Kidney (tissue), 13 donors: ENCODE measurements at regions not wholly inside any gene's neighbourhood (a gene's known extent, or its start where the extent isn't known, plus 50 kb on each side); places are given as distances from the start of the nearest gene placed in this dataset.

Source experiments
- DNase-seq, 5 donors: peaks; one replicate each; pipeline ENCODE4 v3.0.0-alpha.2; 2013 to 2020
- FAIRE-seq: peaks from 2 replicates; lab custom pipeline; 2012; peaks lifted over from hg19 to GRCh38; lab: Jason Lieb, UNC
- H3K27ac ChIP-seq, 2 donors: one replicate each; pipeline ENCODE4 v1.7.0; 2013; ENCODE audit warnings: low read depth in 2 of 2, low read length in 2 of 2, inconsistent platforms in 1 of 2
- H3K27me3 ChIP-seq: one replicate; pipeline ENCODE4 v1.7.1; 2013; ENCODE audit warnings: low read length, inconsistent platforms; ENCODE audit not compliant: control insufficient read depth, insufficient read depth
- H3K36me3 ChIP-seq, 3 donors: one replicate each; pipeline versions ENCODE4 v1.7.0 to v1.7.1; 2013; ENCODE audit warnings: low read length in 3 of 3, control low read depth in 1 of 3, inconsistent platforms in 1 of 3; ENCODE audit not compliant: insufficient read depth in 3 of 3, control insufficient read depth in 2 of 3
- H3K4me1 ChIP-seq, 3 donors: one replicate each; pipeline versions ENCODE4 v1.7.0 to v1.7.1; 2013; ENCODE audit warnings: low read length in 3 of 3, inconsistent platforms in 1 of 3, low read depth in 1 of 3; ENCODE audit not compliant: control insufficient read depth in 2 of 3, insufficient read depth in 2 of 3
- H3K4me3 ChIP-seq, 3 donors: one replicate each; pipeline versions ENCODE4 v1.7.0 to v1.8.1; 2013; ENCODE audit warnings: low read length in 3 of 3, control low read depth in 1 of 3, inconsistent platforms in 1 of 3
- H3K9ac ChIP-seq, 3 donors: one replicate each; pipeline versions ENCODE4 v1.7.0 to v1.7.1; 2013; ENCODE audit warnings: low read length in 3 of 3, control low read depth in 1 of 3, inconsistent platforms in 1 of 3
- H3K9me3 ChIP-seq, 3 donors: one replicate each; pipeline versions ENCODE4 v1.7.0 to v1.7.1; 2013; ENCODE audit warnings: low read length in 3 of 3, control low read depth in 1 of 3, inconsistent platforms in 1 of 3; ENCODE audit not compliant: control insufficient read depth in 2 of 3, insufficient read depth in 1 of 3
- CTCF ChIP-seq: IDR thresholded peaks from 3 replicates; pipeline ENCODE4 v1.5.1; 2012; ENCODE audit warnings: mild to moderate bottlenecking, moderate library complexity, borderline replicate concordance; ENCODE audit not compliant: insufficient read depth; ENCODE audit errors: extremely low read depth
- intact Hi-C: fragments of 100-400 bp; cut with DNase I; formaldehyde crosslinking; loops from one replicate; pipeline ENCODE4 v1.11.1; 2022
- donor health status: control.
- donor health status: control.
- donor health status: control.
- donor health status: control.
- donor health status: control.
- donor health status: DM: yes; HTN: yes; CAD: no.
- donor health status: Normal renal cell carcinoma (clear cell type).

DNA sequence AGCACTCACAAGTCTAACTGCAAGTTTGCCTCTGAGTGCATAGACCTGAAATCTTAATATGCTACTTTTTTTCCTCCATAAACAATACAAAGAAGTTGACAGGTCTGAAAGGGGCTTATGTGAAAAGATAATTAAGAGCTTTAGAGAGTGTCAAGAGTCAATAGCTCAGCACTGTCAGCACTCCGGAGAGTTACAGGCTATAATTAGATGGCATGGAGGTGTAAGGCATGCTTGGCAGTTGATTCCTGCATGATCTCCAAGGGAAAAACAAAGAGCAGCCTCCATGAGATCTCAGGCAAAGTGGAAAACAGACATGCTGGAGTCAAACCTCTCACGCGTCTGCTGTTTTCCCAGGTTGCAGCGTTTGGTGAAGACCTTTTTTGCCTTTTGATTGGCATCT lies 468.7 kb downstream of the TLE4 start:
- Histone ChIP-seq H3K36me3 (no peaks in the 10 kb centered on the region), H3K27me3 (no peaks in the 10 kb centered on the region), H3K9ac (no peak overlapping the region), H3K4me1 (no peaks in the 10 kb centered on the region), H3K4me3 (no peak overlapping the region), H3K9me3 (no peaks in the 10 kb centered on the region), H3K27ac (no peak overlapping the region)
- no peak for TF ChIP-seq CTCF
- intact Hi-C loops, result no loop called here
- FAIRE-seq (no peak), DNase-seq (no peak)

- Histone ChIP-seq H3K9me3 (no peaks in the 10 kb centered on the region), H3K36me3 (peaks cover 0 to 13% (median 0%) of the 10 kb centered on the region in 3 donors), H3K4me3 (no peak overlapping the region), H3K4me1 (no peaks in the 10 kb centered on the region), H3K27ac (no peak overlapping the region), H3K9ac (no peak overlapping the region), H3K27me3 (no peaks in the 10 kb centered on the region)
- DNase-seq (no peak), FAIRE-seq (no peak)
- no peak for TF ChIP-seq CTCF
- intact Hi-C loops, result no loop called here
These were observed 459.0 kb downstream of the TLE4 start for GRCh38 chr9:80030801-80031200.

- Histone ChIP-seq H3K9me3 (no peaks in the 10 kb centered on the region), H3K27ac (no peak overlapping the region), H3K4me3 (no peak overlapping the region), H3K9ac (no peak overlapping the region), H3K36me3 (peaks cover 0 to 13% (median 0%) of the 10 kb centered on the region in 3 donors), H3K27me3 (no peaks in the 10 kb centered on the region), H3K4me1 (no peaks in the 10 kb centered on the region)
- DNase-seq, result peak in 2 of 5 donors; percentile 8 to 59
- intact Hi-C loops, result no loop called here
- no peak for FAIRE-seq
- TF ChIP-seq CTCF, result no peak
These were observed 456.7 kb downstream of the TLE4 start for GRCh38 chr9:80028501-80028900.
